Endometrial microvascular endothelial cells (primary cell): ENCODE measurements at regions not wholly inside any gene's neighbourhood (a gene's known extent, or its start where the extent isn't known, plus 50 kb on each side); places are given as distances from the start of the nearest gene placed in this dataset.
"Not testable (repeated sequence)": the region's sequence is repeated elsewhere in the genome, so short reads cannot be mapped to it uniquely, and the experiment has no call there.

ENCODE experiments used
- in situ Hi-C: cut with HindIII; loops from 2 replicates; pipeline ENCODE4 v1.10.0; 2017; ENCODE audit warnings: low sequenced_read_pairs, low pct_unique_long_range_greater_than_20kb; ENCODE audit errors: inconsistent ontology term

DNA sequence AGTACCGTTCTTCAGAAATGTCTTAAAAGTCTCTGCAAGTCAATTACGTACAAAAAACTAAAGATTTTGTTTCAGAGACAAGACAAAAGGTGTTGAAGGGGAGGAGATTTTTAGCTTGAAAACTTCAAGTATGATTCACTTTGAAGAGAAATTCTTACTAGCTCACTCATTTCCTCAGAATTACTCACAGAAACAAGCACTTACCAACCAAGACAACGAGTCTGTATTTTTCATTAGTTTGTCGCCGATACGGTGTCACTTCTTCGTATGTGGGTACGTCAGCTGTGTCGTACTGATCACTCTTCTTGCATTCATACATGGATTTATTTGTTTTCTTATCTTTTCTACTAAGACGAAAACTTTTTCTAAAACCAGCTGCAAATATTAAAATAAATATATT lies 90.6 kb upstream of the ODAD2 start:
- in situ Hi-C loops = no loop called here

- in situ Hi-C loops = no loop called here
These were observed 88.9 kb upstream of the ODAD2 start for GRCh38 chr10:28087661-28088351.

DNA sequence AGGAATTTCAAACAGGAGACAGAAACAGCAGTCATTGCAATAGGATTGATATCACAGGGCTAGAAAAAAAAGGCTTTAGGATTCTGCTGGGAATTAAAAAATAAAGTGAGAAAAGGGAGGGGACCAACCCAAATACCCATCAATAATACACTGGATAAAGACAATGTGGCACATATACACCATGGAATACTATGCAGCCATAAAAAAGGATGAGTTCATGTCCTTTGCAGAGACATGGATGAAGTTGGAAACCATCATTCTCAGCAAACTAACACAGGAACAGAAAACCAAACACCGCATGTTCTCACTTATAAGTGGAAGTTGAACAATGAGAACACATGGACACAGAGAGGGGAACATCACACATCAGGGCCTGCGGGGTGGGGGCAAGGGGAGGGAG lies 86.9 kb upstream of the ODAD2 start:
- in situ Hi-C loops = not testable (repeated sequence)

DNA sequence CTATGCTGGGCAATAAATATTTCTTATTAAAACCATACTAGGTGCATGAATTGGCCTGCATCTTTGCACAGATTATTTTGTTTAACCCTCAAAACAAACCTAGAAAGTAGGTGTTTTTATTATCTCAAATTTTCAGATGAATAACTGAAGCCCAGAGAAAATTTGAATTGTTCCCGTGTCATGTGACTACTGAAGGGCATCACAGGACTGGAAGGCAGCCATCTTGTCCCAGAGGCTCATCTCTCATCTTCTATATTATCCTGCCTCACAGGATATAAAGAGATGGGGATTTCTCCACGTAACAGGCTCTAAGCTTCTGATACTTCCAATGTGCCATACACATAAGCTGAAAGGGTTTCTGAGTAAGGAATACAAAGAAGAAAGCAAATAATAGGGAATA lies 84.0 kb upstream of the ODAD2 start:
- in situ Hi-C loops = no loop called here

GRCh38 chr10:28082316-28082715 lies 83.4 kb upstream of the ODAD2 start:
- in situ Hi-C loops = no loop called here

GRCh38 chr10:28077889-28078288 lies 79.0 kb upstream of the ODAD2 start:
- in situ Hi-C loops = no loop called here

GRCh38 chr10:28075424-28075823 lies 76.5 kb upstream of the ODAD2 start:
- in situ Hi-C loops = no loop called here

DNA sequence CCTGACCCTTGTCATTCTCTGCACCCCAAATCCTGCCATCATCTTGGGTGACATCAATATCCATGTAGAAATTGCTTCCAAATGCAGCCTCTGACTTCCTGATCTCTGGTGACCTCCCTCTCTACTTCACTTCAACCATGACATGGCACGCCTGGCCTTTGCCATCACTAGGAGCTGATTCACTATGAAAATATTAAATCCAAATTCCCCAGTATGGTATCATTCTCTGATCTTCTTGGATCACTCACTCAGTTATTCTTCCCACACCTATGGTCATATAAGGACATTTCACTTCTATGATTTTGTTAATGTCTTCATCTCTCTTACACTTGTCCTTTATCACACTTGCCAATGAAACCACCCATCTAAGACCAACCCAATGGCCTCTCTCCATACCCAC lies 73.7 kb upstream of the ODAD2 start:
- in situ Hi-C loops = no loop called here

GRCh38 chr10:28060031-28060607 lies 61.2 kb upstream of the ODAD2 start:
- in situ Hi-C loops = no loop called here

GRCh38 chr10:28058746-28059145 lies 59.9 kb upstream of the ODAD2 start:
- in situ Hi-C loops = no loop called here

- in situ Hi-C loops = no loop called here
These were observed 55.5 kb upstream of the ODAD2 start for GRCh38 chr10:28054228-28054860.

DNA sequence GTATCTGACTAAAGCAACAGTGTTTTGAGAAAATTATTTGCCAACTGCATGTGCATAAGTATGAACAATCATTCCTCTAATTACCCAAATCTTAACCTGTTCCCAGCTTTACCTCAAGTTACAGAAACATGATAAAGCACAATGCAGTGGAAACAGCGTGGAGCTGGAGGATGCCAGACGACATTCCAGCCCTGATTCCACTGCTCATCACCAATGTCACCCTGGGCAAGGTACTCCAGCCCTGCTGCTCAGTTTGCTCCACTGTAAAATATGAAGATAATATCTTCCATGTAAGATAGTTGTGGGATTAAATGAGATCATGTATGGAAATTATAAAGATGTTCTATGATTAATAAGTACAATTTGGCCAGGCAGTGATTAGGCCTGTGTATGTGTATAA lies 50.4 kb upstream of the ODAD2 start:
- in situ Hi-C loops = no loop called here
